Kidney (tissue), 13 donors: ENCODE measurements at regions not wholly inside any gene's neighbourhood (a gene's known extent, or its start where the extent isn't known, plus 50 kb on each side); places are given as distances from the start of the nearest gene placed in this dataset.
A peak's percentile ranks its signal among the peaks of the same experiment; 100 is the strongest.

Experiments
- DNase-seq, 5 donors: peaks; one replicate each; pipeline ENCODE4 v3.0.0-alpha.2; 2013 to 2020
- FAIRE-seq: peaks from 2 replicates; lab custom pipeline; 2012; peaks lifted over from hg19 to GRCh38; lab: Jason Lieb, UNC
- H3K27ac ChIP-seq, 2 donors: one replicate each; pipeline ENCODE4 v1.7.0; 2013; ENCODE audit warnings: low read depth in 2 of 2, low read length in 2 of 2, inconsistent platforms in 1 of 2
- H3K27me3 ChIP-seq: one replicate; pipeline ENCODE4 v1.7.1; 2013; ENCODE audit warnings: low read length, inconsistent platforms; ENCODE audit not compliant: control insufficient read depth, insufficient read depth
- H3K36me3 ChIP-seq, 3 donors: one replicate each; pipeline versions ENCODE4 v1.7.0 to v1.7.1; 2013; ENCODE audit warnings: low read length in 3 of 3, control low read depth in 1 of 3, inconsistent platforms in 1 of 3; ENCODE audit not compliant: insufficient read depth in 3 of 3, control insufficient read depth in 2 of 3
- H3K4me1 ChIP-seq, 3 donors: one replicate each; pipeline versions ENCODE4 v1.7.0 to v1.7.1; 2013; ENCODE audit warnings: low read length in 3 of 3, inconsistent platforms in 1 of 3, low read depth in 1 of 3; ENCODE audit not compliant: control insufficient read depth in 2 of 3, insufficient read depth in 2 of 3
- H3K4me3 ChIP-seq, 3 donors: one replicate each; pipeline versions ENCODE4 v1.7.0 to v1.8.1; 2013; ENCODE audit warnings: low read length in 3 of 3, control low read depth in 1 of 3, inconsistent platforms in 1 of 3
- H3K9ac ChIP-seq, 3 donors: one replicate each; pipeline versions ENCODE4 v1.7.0 to v1.7.1; 2013; ENCODE audit warnings: low read length in 3 of 3, control low read depth in 1 of 3, inconsistent platforms in 1 of 3
- H3K9me3 ChIP-seq, 3 donors: one replicate each; pipeline versions ENCODE4 v1.7.0 to v1.7.1; 2013; ENCODE audit warnings: low read length in 3 of 3, control low read depth in 1 of 3, inconsistent platforms in 1 of 3; ENCODE audit not compliant: control insufficient read depth in 2 of 3, insufficient read depth in 1 of 3
- CTCF ChIP-seq: IDR thresholded peaks from 3 replicates; pipeline ENCODE4 v1.5.1; 2012; ENCODE audit warnings: mild to moderate bottlenecking, moderate library complexity, borderline replicate concordance; ENCODE audit not compliant: insufficient read depth; ENCODE audit errors: extremely low read depth
- intact Hi-C: fragments of 100-400 bp; cut with DNase I; formaldehyde crosslinking; loops from one replicate; pipeline ENCODE4 v1.11.1; 2022
- donor health status: control.
- donor health status: control.
- donor health status: control.
- donor health status: control.
- donor health status: control.
- donor health status: DM: yes; HTN: yes; CAD: no.
- donor health status: Normal renal cell carcinoma (clear cell type).

GRCh38 chr2:65611488-65611887, 179.1 kb upstream of the SPRED2 start:
- no peak overlapping the region for H3K27ac ChIP-seq
- no peaks in the 10 kb centered on the region for H3K9me3 ChIP-seq
- intact Hi-C loops, result no loop called here
- no peak for DNase-seq
- no peak for TF ChIP-seq CTCF
- no peak overlapping the region for H3K4me3 ChIP-seq
- no peak for FAIRE-seq
- H3K27me3 ChIP-seq, result no peaks in the 10 kb centered on the region
- H3K4me1 ChIP-seq, result no peaks in the 10 kb centered on the region
- no peak overlapping the region for H3K9ac ChIP-seq
- no peaks in the 10 kb centered on the region for H3K36me3 ChIP-seq

GRCh38 chr2:65608916-65609315, 176.5 kb upstream of the SPRED2 start:
- intact Hi-C loops, result no loop called here
- peak overlapping the region in 1 of 3 donors; percentile 27 for H3K4me3 ChIP-seq
- DNase-seq (peak in 4 of 5 donors; percentile 54 to 76 (median 62)), FAIRE-seq (no peak)
- no peaks in the 10 kb centered on the region for H3K36me3 ChIP-seq
- H3K9me3 ChIP-seq, result no peaks in the 10 kb centered on the region
- no peak overlapping the region for H3K27ac ChIP-seq
- H3K27me3 ChIP-seq, result no peaks in the 10 kb centered on the region
- no peak for TF ChIP-seq CTCF
- no peaks in the 10 kb centered on the region for H3K4me1 ChIP-seq
- no peak overlapping the region for H3K9ac ChIP-seq

GRCh38 chr2:65608466-65608865, 176.1 kb upstream of the SPRED2 start:
- Histone ChIP-seq H3K9ac (no peak overlapping the region), H3K36me3 (no peaks in the 10 kb centered on the region), H3K27ac (no peak overlapping the region), H3K4me1 (no peaks in the 10 kb centered on the region), H3K27me3 (no peaks in the 10 kb centered on the region), H3K9me3 (no peaks in the 10 kb centered on the region), H3K4me3 (peak overlapping the region in 1 of 3 donors; percentile 27)
- DNase-seq (peak in 3 of 5 donors; percentile 21 to 84 (median 73)), FAIRE-seq (no peak)
- no peak for TF ChIP-seq CTCF
- intact Hi-C loops, result no loop called here
